CD4-positive, alpha-beta T cell treated with Interleukin-15 for 4 hours (primary cell): ENCODE measurements at regions not wholly inside any gene's neighbourhood (a gene's known extent, or its start where the extent isn't known, plus 50 kb on each side); places are given as distances from the start of the nearest gene placed in this dataset.
A peak's percentile ranks its signal among the peaks of the same experiment; 100 is the strongest.
"Not testable (repeated sequence)": the region's sequence is repeated elsewhere in the genome, so short reads cannot be mapped to it uniquely, and the experiment has no call there.

Source experiments
- DNase-seq: peaks from one replicate; pipeline ENCODE4 v3.0.0-alpha.2; 2020; ENCODE audit warnings: low spot score

- peak; percentile 83 for DNase-seq
These were observed 179.1 kb downstream of the FASLG start for GRCh38 chr1:172837816-172838679.

DNA sequence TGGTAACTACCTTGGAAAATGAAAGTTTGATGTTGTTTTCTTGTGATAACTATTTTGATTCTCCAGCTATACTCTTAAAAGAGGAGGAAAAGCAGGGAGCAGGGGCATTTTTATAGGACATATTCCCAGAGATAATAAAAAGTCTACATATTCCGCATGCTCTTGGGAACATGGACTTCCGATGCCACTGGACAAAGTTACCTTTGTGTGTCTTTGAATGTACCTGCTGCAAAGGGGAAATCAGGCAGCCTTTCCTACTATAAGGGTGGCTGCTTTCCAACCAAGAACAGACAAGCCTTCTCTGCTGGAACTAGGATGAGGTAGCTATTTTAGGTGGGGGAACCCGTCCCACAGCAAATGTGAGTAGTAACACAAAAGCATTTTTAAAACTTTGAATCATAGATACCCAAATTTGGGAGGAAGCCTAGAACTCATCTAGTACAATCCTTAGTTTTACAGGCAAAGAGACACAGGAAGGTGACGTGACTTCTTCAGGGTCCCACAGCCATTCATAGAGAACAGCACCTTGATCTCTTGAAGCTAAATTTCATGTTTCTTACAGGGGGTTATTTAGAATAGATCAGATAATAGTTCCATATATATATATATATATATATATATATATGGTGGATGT is 179.9 kb downstream of the FASLG start:
- DNase-seq, result no peak

DNA sequence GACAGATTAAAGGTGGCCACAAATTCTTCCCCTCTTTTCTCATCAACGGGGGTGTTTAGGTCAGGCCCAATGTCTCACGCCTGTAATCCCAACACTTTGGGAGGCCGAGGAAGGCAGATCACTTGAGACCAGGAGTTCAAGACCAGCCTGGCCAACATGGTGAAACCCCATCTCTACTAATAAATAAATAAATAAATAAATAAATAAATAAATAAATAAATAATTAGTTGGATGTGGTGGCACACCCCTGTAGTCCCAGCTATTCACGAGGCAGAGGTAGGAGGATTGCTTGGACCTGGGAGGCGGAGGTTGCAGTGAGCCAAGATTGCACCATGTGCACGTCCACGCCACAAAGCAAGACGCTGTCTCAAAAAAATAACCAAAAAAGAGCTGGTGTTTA is 180.7 kb downstream of the FASLG start:
- DNase-seq, result not testable (repeated sequence)

DNA sequence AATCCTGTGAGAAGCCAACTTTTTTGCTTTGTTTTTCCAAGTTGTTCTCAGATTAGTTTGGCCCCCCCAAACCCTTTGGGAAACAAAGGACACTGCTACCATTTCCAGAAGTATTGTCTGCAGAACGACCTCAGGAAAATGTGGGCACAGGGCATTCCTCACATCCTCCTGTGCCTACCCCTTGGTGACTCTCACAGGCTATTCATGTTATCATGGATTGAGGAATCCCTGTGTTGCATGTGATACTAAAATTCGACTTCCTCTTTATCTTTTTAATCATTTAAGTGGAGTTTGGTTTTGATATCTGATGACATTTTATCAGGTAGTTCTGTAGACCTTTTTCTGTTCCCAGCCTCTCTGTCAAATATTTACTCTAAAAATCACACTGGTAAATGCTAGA is 184.5 kb downstream of the FASLG start:
- no peak for DNase-seq

GRCh38 chr1:172845371-172845770 is 186.5 kb downstream of the FASLG start:
- peak; percentile 41 for DNase-seq

GRCh38 chr1:172845865-172846264 is 187.0 kb downstream of the FASLG start:
- no peak for DNase-seq

DNA sequence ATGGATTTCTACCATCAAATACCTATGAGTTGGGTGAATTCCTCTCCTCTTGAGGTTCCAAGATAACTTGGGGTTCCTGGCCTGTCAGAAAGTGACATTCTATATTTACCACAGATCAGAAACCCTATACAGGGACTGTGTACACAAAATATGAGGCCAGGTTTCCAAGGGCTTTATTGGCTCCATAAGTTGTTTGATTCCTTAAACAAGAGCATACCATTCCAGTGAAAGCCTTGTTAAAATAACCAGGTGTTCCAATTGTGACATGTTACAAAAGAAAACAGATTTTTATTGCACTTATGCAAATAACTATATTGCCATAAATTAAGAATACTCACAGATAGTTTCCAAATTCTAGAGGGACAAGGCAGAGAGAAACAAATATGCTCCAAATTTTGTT is 188.9 kb downstream of the FASLG start:
- not testable (repeated sequence) for DNase-seq

GRCh38 chr1:172849653-172850052 is 190.8 kb downstream of the FASLG start:
- no peak for DNase-seq

DNA sequence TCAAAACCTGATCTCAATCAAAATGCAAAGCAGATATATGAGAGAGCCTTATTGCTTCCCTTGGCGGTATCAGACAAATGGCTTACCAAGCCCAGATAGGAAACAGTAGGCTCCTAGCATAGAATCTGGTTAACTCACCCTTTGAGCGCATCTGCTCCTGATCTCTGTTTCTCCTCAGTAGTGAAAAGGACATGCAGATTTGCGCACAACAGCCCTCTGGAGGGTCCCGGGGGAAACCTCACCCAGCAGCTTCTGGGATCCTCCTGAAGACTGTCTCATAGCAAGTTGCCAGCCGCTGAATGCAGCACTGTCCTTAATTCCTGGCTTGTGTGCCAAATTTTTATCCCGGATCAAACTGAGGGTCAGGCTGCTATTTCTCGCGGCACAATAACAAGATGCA is 192.2 kb downstream of the FASLG start:
- DNase-seq, result no peak

GRCh38 chr1:172851856-172852255 is 193.0 kb downstream of the FASLG start:
- no peak for DNase-seq

DNA sequence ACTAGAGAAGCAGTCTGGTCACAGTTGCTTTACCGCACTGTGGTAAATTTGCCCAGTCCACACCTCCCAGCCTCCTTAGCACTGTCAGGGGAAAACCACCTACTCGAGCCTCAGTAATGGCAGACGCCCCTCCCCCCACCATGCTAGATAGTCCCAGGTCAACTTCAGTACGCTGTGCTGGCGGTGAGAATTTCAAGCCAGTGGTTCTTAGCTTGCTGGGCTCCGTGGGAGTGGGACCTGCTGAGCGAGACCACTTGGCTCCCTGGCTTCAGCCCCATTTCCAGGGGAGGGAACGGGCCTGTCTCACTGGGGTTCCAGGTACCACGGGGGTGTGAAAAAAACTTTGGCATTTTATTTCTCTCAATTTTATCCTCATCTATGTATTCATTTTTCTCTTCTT is 194.8 kb downstream of the TNFSF18 start:
- not testable (repeated sequence) for DNase-seq

DNA sequence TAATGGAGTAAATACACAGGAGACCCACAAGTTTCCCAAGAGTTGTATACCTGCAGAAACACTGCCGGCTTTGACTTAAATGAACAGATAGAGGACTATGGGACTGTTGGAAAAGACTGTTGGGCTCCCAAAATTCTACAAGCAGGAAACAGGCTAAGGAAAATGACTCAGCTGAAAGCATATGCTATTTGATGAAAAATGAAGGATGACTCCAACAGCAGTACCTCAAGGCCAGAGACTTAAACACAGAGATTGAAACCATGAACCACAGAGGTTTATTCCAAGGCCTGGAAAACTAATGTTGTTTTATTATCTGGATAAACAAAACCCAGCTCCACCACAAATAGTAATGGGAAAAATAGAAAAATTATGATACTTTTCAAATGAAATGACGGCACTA is 187.7 kb downstream of the TNFSF18 start:
- no peak for DNase-seq

DNA sequence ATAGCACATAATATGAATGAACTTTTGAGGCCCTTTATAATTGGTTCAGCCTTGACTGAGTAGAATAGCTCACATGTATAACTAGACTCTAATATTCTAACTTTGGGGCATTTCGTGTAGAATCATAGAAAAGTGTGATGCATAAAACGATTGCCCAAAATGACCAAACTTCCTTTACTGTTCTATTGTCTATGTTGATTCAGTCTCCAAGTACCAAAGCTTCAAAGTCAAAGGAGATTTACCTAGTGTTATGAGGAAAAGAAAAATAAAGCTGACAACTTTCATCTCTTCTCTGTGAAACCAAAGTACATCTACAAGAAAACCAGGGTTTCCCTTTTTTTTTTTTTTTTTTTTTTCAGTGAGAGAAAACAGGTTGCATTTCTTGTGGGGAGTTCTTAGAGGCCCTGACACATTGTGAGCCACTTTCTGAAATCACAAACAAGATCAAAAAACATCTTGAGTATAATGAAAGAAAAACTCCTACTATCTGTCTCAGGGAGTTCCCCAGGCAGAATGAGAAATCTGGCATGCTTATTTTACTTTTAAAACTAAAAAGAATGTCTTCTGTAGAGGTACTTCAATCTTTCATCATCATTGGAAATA is 183.4 kb downstream of the TNFSF18 start:
- DNase-seq, result peak; percentile 29

DNA sequence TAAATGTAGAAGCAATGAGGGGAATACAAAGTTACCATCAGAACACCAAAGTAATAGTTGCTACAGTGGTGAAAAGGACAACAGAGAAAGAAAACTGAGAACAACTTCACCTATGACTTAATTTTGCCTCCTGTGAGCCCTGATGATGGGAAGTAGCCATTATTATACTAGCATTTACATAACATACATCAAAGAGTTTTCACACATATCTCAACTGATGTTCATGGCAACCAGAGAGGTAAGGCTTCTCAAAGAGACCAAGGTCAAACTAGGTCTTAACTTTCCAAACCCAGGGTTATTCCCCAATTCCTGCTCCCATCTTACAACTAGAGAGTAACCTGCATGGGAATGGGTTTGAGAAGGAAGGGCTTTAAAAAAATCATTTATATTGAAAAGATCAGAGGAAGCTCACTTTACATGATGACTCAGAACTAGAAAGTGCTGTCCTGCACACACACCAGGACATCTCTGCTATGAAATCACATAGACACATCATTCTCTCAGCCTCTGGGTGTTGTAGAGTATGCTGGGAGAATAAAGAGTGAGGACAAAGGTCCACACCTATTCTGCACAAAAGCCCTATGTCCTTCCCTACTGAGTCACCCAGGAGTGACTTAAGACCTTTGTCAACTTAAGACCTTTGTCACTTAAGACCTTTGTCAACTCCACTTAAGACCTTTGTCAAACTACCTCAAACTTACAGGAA is 179.7 kb downstream of the TNFSF18 start:
- DNase-seq, result no peak

GRCh38 chr1:172874950-172875349 is 175.8 kb downstream of the TNFSF18 start:
- peak; percentile 12 for DNase-seq

GRCh38 chr1:172875892-172876291 is 174.8 kb downstream of the TNFSF18 start:
- DNase-seq, result no peak

- no peak for DNase-seq
These were observed 168.4 kb downstream of the TNFSF18 start for GRCh38 chr1:172882385-172882784.

DNA sequence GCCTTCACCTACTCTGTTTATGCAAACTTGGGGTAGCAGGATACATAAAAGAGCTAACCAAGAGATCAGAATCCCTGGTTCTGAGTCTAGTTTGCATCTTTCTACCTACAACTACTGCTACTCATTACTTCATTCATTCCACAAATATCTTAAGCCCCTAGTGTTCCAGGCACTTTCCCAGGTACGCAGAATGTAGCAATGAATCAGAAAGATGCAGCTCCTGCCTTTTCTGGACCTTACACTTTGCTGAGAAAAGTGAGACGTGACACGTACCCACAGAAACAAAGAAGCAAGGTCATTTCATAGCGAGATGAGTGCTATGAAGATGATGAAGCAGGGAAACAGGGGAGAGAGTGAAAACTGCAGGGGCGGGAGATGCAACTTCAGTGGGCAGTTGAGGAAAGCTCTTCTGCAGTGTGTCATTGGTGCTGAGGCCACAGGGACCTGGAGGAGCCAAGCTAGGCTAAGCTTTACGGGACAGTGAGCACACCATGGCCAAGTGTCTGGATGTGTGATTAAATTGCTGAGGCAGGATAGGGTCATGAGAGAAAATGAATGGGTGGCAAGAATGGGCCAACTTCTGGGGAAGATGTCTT is 167.9 kb downstream of the TNFSF18 start:
- DNase-seq, result no peak

DNA sequence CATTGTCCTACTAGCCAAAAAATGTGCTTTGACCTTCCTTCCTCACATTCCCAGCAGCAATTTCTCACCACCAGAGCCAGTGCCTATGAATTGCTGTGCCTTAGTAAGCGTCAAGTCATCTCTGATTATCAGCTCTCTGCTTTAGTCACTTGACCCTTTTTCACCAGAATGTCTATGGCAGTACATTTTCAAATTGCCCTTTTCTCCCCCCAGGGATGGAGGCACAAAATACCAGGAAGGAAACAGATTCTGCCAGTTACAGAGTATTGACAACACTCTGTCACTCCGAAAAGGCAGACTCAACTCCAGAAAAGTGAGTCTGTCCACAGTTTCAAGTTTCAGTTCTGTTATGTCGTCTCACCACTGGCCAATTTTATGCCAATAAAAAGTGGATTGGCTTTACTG is 167.4 kb downstream of the TNFSF18 start:
- DNase-seq, result no peak

DNA sequence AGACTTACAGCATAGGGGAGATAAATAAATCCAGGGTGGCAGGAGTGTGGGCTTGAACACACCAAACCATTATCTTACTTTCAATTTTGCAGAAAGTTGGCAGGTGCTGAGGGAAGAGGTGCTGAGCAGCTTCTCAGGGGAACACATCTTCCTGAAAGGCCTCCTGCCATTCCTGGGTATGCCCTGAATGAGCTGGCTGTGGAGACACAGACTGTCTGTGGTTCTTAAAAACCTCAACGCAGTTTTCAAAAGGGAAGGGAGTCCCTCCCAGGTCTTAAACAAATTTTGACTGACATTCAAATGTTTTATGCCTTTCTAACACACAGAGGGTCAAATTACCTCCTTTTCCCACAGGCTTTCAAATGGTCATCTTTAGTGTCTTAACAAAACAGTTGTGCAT is 166.9 kb downstream of the TNFSF18 start:
- DNase-seq, result no peak

- DNase-seq, result no peak
These were observed 165.3 kb downstream of the TNFSF18 start for GRCh38 chr1:172885411-172885810.

DNA sequence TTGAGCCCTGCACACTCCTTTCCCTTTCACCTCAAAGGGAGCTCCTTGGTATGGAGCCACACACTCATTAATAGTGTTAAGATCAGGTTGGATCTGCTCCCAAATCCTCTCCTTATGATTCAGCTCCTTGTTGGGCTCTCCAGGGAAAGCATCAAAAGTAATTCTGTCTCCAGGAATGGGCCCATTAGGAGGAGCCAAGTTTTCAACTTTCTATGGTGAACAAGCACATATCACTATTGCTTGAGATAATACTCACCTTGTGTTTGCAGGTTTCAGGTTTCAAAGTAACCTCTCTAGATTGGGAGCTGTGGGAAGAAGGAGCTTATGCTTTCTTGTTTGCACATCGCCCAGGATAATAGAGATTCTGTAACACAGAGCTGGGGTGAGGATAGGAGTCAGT is 164.8 kb downstream of the TNFSF18 start:
- no peak for DNase-seq
